ENCODE measurements at regions not wholly inside any gene's neighbourhood (a gene's known extent, or its start where the extent isn't known, plus 50 kb on each side); places are given as distances from the start of the nearest gene placed in this dataset.
"Not testable (repeated sequence)": the region's sequence is repeated elsewhere in the genome, so short reads cannot be mapped to it uniquely, and the experiment has no call there.

DNA sequence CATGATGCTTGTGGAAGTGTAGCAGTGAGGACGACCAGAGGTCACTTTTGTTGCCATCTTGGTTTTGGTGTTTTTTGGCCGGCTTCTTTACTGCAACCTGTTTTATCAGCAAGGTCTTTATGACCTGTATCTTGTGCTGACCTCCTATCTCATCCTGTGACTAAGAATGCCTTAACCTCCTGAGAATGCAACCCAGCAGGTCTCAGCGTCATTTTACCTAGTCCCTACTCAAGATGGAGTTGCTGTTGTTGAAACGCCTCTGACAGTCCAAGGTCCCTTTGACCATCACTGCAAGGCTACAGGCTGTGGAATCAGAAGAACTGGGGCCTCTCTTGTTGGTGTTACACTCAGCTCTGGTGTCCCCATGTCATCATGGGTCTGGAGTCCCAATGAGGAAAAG is 61.5 kb upstream of the ADRA1D start:
- not testable (repeated sequence) for TF ChIP-seq POLR2A (IDR thresholded peaks at IDR 0.05; ENCODE audit: low read depth, low read length); POLR2AphosphoS5 (IDR thresholded peaks at IDR 0.05; ENCODE audit: low read depth, low read length); TAF1 (IDR thresholded peaks at IDR 0.05; ENCODE audit: low read depth, low read length); PAX5 (IDR thresholded peaks at IDR 0.05; ENCODE audit: insufficient read depth, low read length, severe bottlenecking); SPI1 (IDR thresholded peaks at IDR 0.05; ENCODE audit: low read depth, low read length)
